K562 (cell line): ENCODE measurements at regions not wholly inside any gene's neighbourhood (a gene's known extent, or its start where the extent isn't known, plus 50 kb on each side); places are given as distances from the start of the nearest gene placed in this dataset.

Source experiments
- ATAC-seq: fragments of 200-7000 bp; cut with Tn5 transposase; 3 replicates; pipeline ENCODE4 v1.9.1; 2020; ENCODE audit warnings: moderate library complexity
- BruUV-seq: library from RNA; stranded (reverse); fragments of 400-500 nt; replicated peaks from 2 replicates; lab custom pipeline; 2021; lab: Mats Ljungman, UMichigan
- CTCF ChIA-PET: fragments of 300-600 bp; formaldehyde crosslinking; extraction: SDS; loops from one replicate; lab custom pipeline; 2021; ENCODE audit warnings: low intra/inter-chr PET ratio; lab: Yijun Ruan, JAX
- POLR2A ChIA-PET: fragments of 300-600, 350-650 bp; sonication (Branson Sonifier 250); formaldehyde crosslinking; extraction: SDS; loops from one replicate; lab custom pipeline; 2021; ENCODE audit warnings: antibody characterized with exemption, inconsistent platforms; lab: Yijun Ruan, JAX
- DNase-seq, 4 experiments: peaks; one replicate each; pipeline versions ENCODE4 v3.0.0 to v3.0.0-alpha.2; 2011 to 2018; ENCODE audit warnings: low spot score in 3 of 4, mixed read lengths in 3 of 4; ENCODE audit errors: extremely low read depth in 1 of 4
- FAIRE-seq: peaks from 2 replicates; lab custom pipeline; 2011; peaks lifted over from hg19 to GRCh38; lab: Jason Lieb, UNC
- H2AFZ ChIP-seq: 2 replicates; pipeline ENCODE4 v1.6.0; 2011; ENCODE audit warnings: low read depth, low read length, control low read depth, inconsistent platforms
- H3K27ac ChIP-seq: fragments of 200-600 bp; 3 replicates; pipeline ENCODE4 v1.8.0; 2011; ENCODE audit warnings: low read depth, mild to moderate bottlenecking, control low read depth, inconsistent platforms, low read length, moderate library complexity, mixed read lengths; ENCODE audit errors: extremely low read depth
- H3K27me3 ChIP-seq, 2 experiments: fragments of 300-600 bp in 1 of 2; 2 replicates in 1 of 2; 3 replicates in 1 of 2; pipeline versions ENCODE4 v1.6.0 to v1.8.0; 2011; ENCODE audit warnings: inconsistent platforms in 2 of 2, low read length in 2 of 2, mild to moderate bottlenecking in 1 of 2, mixed read lengths in 1 of 2, moderate library complexity in 1 of 2; ENCODE audit not compliant: control insufficient read depth in 2 of 2, insufficient read depth in 2 of 2
- H3K36me3 ChIP-seq: fragments of 300-600 bp; 3 replicates; pipeline ENCODE4 v1.8.0; 2011; ENCODE audit warnings: mild to moderate bottlenecking, low read length, inconsistent platforms; ENCODE audit not compliant: control insufficient read depth, insufficient read depth
- H3K4me1 ChIP-seq, 2 experiments: fragments of 200-600 bp in 1 of 2; replicated peaks in 1 of 2; 2 replicates in 1 of 2; 3 replicates in 1 of 2; pipeline versions ENCODE4 v1.5.1 to v1.8.0; 2011; ENCODE audit warnings: inconsistent platforms in 2 of 2, low read length in 2 of 2, mild to moderate bottlenecking in 1 of 2, mixed read lengths in 1 of 2, moderate library complexity in 1 of 2; ENCODE audit not compliant: control insufficient read depth in 2 of 2, insufficient read depth in 2 of 2
- H3K4me2 ChIP-seq: 2 replicates; pipeline ENCODE4 v1.6.1; 2011; ENCODE audit warnings: low read length, control low read depth, inconsistent platforms, mixed read lengths; ENCODE audit not compliant: insufficient read depth
- H3K4me3 ChIP-seq: fragments of 200-600 bp; sonication (generic), shearing (Covaris generic); 2 replicates; pipeline ENCODE4 v1.5.1; 2016; ENCODE audit warnings: control low read depth, inconsistent platforms
- H3K79me2 ChIP-seq: fragments of 200-600 bp; 3 replicates; pipeline ENCODE4 v1.8.0; 2011; ENCODE audit warnings: low read length, inconsistent platforms; ENCODE audit not compliant: control insufficient read depth, insufficient read depth
- H3K9ac ChIP-seq, 2 experiments: 2 replicates each; pipeline versions ENCODE4 v1.6.0 to v1.6.1; 2011; ENCODE audit warnings: low read depth in 2 of 2, low read length in 2 of 2, control low read depth in 1 of 2, inconsistent platforms in 1 of 2, mild to moderate bottlenecking in 1 of 2, mixed read lengths in 1 of 2; ENCODE audit not compliant: insufficient read depth in 1 of 2
- H3K9me1 ChIP-seq: one replicate; pipeline ENCODE4 v1.6.0; 2011; ENCODE audit warnings: inconsistent platforms, mild to moderate bottlenecking, low read length, moderate library complexity; ENCODE audit not compliant: control insufficient read depth, insufficient read depth
- H3K9me3 ChIP-seq: replicated peaks from 2 replicates; pipeline ENCODE4 v1.5.1; 2011; ENCODE audit warnings: low read depth, low read length, inconsistent platforms; ENCODE audit not compliant: control insufficient read depth, insufficient read depth
- H4K20me1 ChIP-seq: replicated peaks from 2 replicates; pipeline ENCODE4 v1.6.1; 2011; ENCODE audit warnings: low read length, inconsistent platforms, mixed read lengths; ENCODE audit not compliant: control insufficient read depth, insufficient read depth
- MTA2 ChIP-seq: fragments of 450-650 bp; IDR thresholded peaks from 2 replicates; pipeline ENCODE4 v1.6.1; 2016; ENCODE audit warnings: low read depth
- WGBS: fragments of 100-300 bp; shearing (Covaris generic); methylation state at CpG from one replicate; pipeline ENCODE4 v1.1.6; 2016; ENCODE audit warnings: low coverage, mixed read lengths; ENCODE audit not compliant: insufficient coverage; ENCODE audit errors: missing lambda C conversion rate; 5-methylcytosine and 5-hydroxymethylcytosine counted together
- in situ Hi-C: fragments of 300-500 bp; cut with MboI; formaldehyde crosslinking; loops from 4 replicates; pipeline ENCODE4 v1.15.0; 2018; ENCODE audit warnings: inconsistent platforms, mixed read lengths
- intact Hi-C: fragments of 100-400 bp; cut with micrococcal nuclease; formaldehyde crosslinking; loops from 2 replicates; pipeline ENCODE4 v1.14.2; 2022
- TF ChIP-seq, protein P1 (sequence below), 2 experiments: fragments of 450-650 bp in 1 of 2; IDR thresholded peaks; 2 replicates each; pipeline ENCODE4 v1.6.1; 2011 to 2017; ENCODE audit warnings: low read depth in 2 of 2, antibody characterized with exemption in 1 of 2, borderline replicate concordance in 1 of 2, low read length in 1 of 2, mild to moderate bottlenecking in 1 of 2, mixed read lengths in 1 of 2; ENCODE audit not compliant: control insufficient read depth in 1 of 2
- TF ChIP-seq, protein P2 (sequence below): IDR thresholded peaks from 3 replicates; pipeline ENCODE4 v1.6.1; 2011; ENCODE audit warnings: borderline replicate concordance, mild to moderate bottlenecking; ENCODE audit not compliant: insufficient read length, insufficient read depth
- TF ChIP-seq, protein P3 (sequence below): sonication (generic); formaldehyde crosslinking; IDR thresholded peaks from 2 replicates; pipeline ENCODE4 v1.8.1; 2023; ENCODE audit warnings: missing genetic modification reagents, mild to moderate bottlenecking, borderline replicate concordance

DNA sequence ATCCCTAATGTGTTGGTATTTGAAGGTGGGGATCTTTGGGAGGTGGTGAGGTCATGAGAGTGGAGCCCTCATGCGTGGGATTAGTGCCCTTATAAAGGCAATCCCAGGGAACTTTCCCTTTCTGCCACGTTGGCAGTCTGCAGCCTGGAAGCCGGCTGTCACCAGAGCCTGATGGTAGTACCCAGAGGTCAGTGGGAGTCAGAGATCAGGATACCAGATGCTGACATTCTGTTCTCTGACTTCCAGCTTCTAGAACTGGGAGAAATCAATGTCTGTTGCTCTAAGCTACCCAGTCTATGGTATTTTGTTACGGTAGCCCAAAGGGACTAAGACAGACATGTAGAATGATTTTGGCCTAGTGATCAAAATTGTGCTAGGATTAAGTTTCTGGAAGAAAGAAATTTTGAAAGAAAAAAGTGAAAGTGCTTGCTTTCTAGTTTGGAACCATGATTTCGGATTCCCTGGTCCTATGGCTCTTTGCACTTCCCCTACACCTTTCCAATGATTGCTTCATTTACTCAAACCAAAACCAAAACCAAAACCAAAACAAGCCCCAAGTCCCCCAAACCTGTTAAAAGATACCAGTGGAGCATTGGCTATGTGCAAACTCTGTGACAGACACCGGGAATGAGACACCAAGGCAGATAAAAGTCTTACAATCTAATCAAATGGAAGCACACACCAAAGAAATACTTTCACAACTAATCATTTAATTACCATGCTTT lies 173.7 kb upstream of the ZNF217 start (continued):
- TF ChIP-seq, protein P1, sequence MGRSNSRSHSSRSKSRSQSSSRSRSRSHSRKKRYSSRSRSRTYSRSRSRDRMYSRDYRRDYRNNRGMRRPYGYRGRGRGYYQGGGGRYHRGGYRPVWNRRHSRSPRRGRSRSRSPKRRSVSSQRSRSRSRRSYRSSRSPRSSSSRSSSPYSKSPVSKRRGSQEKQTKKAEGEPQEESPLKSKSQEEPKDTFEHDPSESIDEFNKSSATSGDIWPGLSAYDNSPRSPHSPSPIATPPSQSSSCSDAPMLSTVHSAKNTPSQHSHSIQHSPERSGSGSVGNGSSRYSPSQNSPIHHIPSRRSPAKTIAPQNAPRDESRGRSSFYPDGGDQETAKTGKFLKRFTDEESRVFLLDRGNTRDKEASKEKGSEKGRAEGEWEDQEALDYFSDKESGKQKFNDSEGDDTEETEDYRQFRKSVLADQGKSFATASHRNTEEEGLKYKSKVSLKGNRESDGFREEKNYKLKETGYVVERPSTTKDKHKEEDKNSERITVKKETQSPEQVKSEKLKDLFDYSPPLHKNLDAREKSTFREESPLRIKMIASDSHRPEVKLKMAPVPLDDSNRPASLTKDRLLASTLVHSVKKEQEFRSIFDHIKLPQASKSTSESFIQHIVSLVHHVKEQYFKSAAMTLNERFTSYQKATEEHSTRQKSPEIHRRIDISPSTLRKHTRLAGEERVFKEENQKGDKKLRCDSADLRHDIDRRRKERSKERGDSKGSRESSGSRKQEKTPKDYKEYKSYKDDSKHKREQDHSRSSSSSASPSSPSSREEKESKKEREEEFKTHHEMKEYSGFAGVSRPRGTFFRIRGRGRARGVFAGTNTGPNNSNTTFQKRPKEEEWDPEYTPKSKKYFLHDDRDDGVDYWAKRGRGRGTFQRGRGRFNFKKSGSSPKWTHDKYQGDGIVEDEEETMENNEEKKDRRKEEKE (IDR thresholded peaks at IDR 0.05; ENCODE audit: borderline replicate concordance in 1 of 2, control insufficient read depth in 1 of 2, low read depth in 2 of 2, low read length in 1 of 2) = peak in 1 of 2 experiments; percentile 75; a peak in 1 of 4 replicates

DNA sequence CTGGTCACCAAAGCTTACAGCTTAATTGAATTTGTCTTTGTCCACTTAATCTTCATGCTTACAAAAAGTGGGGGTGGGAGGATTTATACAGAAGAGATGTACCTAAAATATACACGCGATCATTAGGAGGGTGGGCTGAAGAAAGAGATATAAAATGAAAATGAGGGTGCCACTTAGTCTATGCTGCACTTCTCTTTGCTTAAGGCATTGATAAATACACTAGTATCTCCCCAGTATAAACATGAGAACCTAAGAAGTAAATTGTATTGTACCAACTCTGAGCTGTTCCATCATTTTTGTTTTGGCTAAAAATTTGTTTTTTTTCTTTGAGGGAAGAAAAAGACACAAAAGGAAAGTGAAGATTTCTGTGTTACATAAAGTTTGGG lies 170.8 kb upstream of the ZNF217 start:
- H3K4me1 ChIP-seq = peaks cover 0 to 22% of the 10 kb centered on the region in 2 experiments; a peak in 4 of 5 replicates
- H3K27ac ChIP-seq = peak overlapping the region; percentile 65; the same call in 1 of the 3 replicates
- peak overlapping the region in 1 of 2 experiments; percentile 50; a peak in 1 of 4 replicates for H3K9ac ChIP-seq
- H3K9me3 ChIP-seq = no peaks in the 10 kb centered on the region
- CTCF ChIA-PET = no interaction called here
- H3K79me2 ChIP-seq = no peaks in the 10 kb centered on the region
- peak overlapping the region; percentile 65 for H3K4me2 ChIP-seq
- no TSS peak for BruUV-seq
- in situ Hi-C loops (no loop called here), intact Hi-C loops (no loop called here)
- H3K36me3 ChIP-seq = no peaks in the 10 kb centered on the region; the same call in 2 of the 3 replicates
- ATAC-seq (no peak), FAIRE-seq (no peak), DNase-seq (no peak)
- no peaks in the 10 kb centered on the region for H3K9me1 ChIP-seq
- WGBS = 68% methylated on average over 2 of the region's 2 CpGs
- H4K20me1 ChIP-seq = no peaks in the 10 kb centered on the region
- POLR2A ChIA-PET = interaction anchor here (0.6 to 2.9 kb wide), 4 partner anchors 11 to 170 kb away, joined by 4 to 13 read pairs (median 4); no protein-coding TSS in a partner anchor
- no peak overlapping the region for H3K4me3 ChIP-seq
- H3K27me3 ChIP-seq = no peaks in the 10 kb centered on the region
- H2AFZ ChIP-seq = peak overlapping the region; percentile 96
- no peak for TF ChIP-seq MTA2
- TF ChIP-seq, protein P2, sequence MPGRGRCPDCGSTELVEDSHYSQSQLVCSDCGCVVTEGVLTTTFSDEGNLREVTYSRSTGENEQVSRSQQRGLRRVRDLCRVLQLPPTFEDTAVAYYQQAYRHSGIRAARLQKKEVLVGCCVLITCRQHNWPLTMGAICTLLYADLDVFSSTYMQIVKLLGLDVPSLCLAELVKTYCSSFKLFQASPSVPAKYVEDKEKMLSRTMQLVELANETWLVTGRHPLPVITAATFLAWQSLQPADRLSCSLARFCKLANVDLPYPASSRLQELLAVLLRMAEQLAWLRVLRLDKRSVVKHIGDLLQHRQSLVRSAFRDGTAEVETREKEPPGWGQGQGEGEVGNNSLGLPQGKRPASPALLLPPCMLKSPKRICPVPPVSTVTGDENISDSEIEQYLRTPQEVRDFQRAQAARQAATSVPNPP = no peak
- TF ChIP-seq, protein P3, sequence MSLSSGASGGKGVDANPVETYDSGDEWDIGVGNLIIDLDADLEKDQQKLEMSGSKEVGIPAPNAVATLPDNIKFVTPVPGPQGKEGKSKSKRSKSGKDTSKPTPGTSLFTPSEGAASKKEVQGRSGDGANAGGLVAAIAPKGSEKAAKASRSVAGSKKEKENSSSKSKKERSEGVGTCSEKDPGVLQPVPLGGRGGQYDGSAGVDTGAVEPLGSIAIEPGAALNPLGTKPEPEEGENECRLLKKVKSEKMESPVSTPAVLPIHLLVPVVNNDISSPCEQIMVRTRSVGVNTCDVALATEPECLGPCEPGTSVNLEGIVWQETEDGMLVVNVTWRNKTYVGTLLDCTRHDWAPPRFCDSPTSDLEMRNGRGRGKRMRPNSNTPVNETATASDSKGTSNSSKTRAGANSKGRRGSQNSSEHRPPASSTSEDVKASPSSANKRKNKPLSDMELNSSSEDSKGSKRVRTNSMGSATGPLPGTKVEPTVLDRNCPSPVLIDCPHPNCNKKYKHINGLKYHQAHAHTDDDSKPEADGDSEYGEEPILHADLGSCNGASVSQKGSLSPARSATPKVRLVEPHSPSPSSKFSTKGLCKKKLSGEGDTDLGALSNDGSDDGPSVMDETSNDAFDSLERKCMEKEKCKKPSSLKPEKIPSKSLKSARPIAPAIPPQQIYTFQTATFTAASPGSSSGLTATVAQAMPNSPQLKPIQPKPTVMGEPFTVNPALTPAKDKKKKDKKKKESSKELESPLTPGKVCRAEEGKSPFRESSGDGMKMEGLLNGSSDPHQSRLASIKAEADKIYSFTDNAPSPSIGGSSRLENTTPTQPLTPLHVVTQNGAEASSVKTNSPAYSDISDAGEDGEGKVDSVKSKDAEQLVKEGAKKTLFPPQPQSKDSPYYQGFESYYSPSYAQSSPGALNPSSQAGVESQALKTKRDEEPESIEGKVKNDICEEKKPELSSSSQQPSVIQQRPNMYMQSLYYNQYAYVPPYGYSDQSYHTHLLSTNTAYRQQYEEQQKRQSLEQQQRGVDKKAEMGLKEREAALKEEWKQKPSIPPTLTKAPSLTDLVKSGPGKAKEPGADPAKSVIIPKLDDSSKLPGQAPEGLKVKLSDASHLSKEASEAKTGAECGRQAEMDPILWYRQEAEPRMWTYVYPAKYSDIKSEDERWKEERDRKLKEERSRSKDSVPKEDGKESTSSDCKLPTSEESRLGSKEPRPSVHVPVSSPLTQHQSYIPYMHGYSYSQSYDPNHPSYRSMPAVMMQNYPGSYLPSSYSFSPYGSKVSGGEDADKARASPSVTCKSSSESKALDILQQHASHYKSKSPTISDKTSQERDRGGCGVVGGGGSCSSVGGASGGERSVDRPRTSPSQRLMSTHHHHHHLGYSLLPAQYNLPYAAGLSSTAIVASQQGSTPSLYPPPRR = no peak
